ENCODE measurements at regions not wholly inside any gene's neighbourhood (a gene's known extent, or its start where the extent isn't known, plus 50 kb on each side); places are given as distances from the start of the nearest gene placed in this dataset.

DNA sequence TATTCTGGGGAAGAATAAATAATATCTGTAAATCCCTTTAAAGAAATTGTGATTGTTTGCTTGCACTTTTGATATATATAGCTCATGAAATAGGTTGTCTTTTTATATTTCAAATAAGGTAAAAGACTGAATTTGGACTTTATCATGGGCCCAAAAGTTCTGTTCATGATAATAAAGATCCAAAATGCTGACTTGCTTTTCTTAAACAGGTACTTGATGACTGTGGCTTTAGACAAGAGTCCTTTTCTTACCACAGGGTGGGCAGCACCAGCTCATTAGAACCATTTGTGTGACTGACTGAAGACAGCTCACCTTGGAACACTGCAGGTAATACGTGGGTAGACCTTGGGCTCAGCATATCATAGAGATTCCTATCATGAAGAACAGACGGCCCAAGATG, 432.6 kb downstream of the ETNK1 start:
- Histone ChIP-seq H3K4me1 (no peaks in the 10 kb centered on the region), H3K27ac (no peak overlapping the region), H3K36me3 (no peaks in the 10 kb centered on the region), H3K4me3 (no peak overlapping the region), H3K9me3 (no peaks in the 10 kb centered on the region), H3K27me3 (no peaks in the 10 kb centered on the region)
- intact Hi-C loops (cut with DNase I): loop anchor here (10.0 kb wide), 1 partner anchor 203 kb away; no protein-coding TSS in a partner anchor
- no peak for DNase-seq
- TF ChIP-seq, protein P1, sequence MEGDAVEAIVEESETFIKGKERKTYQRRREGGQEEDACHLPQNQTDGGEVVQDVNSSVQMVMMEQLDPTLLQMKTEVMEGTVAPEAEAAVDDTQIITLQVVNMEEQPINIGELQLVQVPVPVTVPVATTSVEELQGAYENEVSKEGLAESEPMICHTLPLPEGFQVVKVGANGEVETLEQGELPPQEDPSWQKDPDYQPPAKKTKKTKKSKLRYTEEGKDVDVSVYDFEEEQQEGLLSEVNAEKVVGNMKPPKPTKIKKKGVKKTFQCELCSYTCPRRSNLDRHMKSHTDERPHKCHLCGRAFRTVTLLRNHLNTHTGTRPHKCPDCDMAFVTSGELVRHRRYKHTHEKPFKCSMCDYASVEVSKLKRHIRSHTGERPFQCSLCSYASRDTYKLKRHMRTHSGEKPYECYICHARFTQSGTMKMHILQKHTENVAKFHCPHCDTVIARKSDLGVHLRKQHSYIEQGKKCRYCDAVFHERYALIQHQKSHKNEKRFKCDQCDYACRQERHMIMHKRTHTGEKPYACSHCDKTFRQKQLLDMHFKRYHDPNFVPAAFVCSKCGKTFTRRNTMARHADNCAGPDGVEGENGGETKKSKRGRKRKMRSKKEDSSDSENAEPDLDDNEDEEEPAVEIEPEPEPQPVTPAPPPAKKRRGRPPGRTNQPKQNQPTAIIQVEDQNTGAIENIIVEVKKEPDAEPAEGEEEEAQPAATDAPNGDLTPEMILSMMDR (IDR thresholded peaks at IDR 0.05): no peak
- no peak for TF ChIP-seq POLR2A (IDR thresholded peaks at IDR 0.05)
- 55 to 60% methylated on average over 2 of the region's 2 CpGs for WGBS, 2 donors

- TF ChIP-seq, protein P1 (IDR thresholded peaks at IDR 0.05): no peak
- TF ChIP-seq POLR2A (IDR thresholded peaks at IDR 0.05): no peak
- Histone ChIP-seq H3K4me1 (no peaks in the 10 kb centered on the region), H3K27ac (no peak overlapping the region), H3K27me3 (no peaks in the 10 kb centered on the region), H3K4me3 (no peak overlapping the region), H3K36me3 (no peaks in the 10 kb centered on the region), H3K9me3 (no peaks in the 10 kb centered on the region)
- WGBS, 2 donors: 76 to 81% methylated on average over 3 of the region's 3 CpGs
- intact Hi-C loops (cut with DNase I): no loop called here
- no peak for DNase-seq
Observed at GRCh38 chr12:23060161-23060560, 435.2 kb downstream of the ETNK1 start.

- TF ChIP-seq POLR2A (IDR thresholded peaks at IDR 0.05): no peak
- TF ChIP-seq, protein P1 (IDR thresholded peaks at IDR 0.05): no peak
- intact Hi-C loops (cut with DNase I): no loop called here
- no peaks in the 10 kb centered on the region for H3K36me3 ChIP-seq
- H3K4me1 ChIP-seq: no peaks in the 10 kb centered on the region
- H3K27ac ChIP-seq: no peak overlapping the region
- no peaks in the 10 kb centered on the region for H3K27me3 ChIP-seq
- H3K9me3 ChIP-seq: no peaks in the 10 kb centered on the region
- 54 to 59% methylated on average over 3 of the region's 3 CpGs for WGBS, 2 donors
- H3K4me3 ChIP-seq: no peak overlapping the region
- DNase-seq: no peak
Observed at GRCh38 chr12:23063206-23063605, 438.2 kb downstream of the ETNK1 start.

GRCh38 chr12:23066095-23066494, 441.1 kb downstream of the ETNK1 start:
- Histone ChIP-seq H3K4me3 (no peak overlapping the region), H3K36me3 (no peaks in the 10 kb centered on the region), H3K27me3 (no peaks in the 10 kb centered on the region), H3K9me3 (no peaks in the 10 kb centered on the region), H3K27ac (no peak overlapping the region), H3K4me1 (no peaks in the 10 kb centered on the region)
- intact Hi-C loops (cut with DNase I): no loop called here
- no peak for DNase-seq
- WGBS, 2 donors: 59 to 84% methylated on average over 1 of the region's 1 CpG
- TF ChIP-seq POLR2A (IDR thresholded peaks at IDR 0.05): no peak
- TF ChIP-seq, protein P1 (IDR thresholded peaks at IDR 0.05): no peak

GRCh38 chr12:23083267-23083666, 458.3 kb downstream of the ETNK1 start:
- WGBS, 2 donors: 36 to 37% methylated on average over 2 of the region's 2 CpGs
- Histone ChIP-seq H3K9me3 (no peaks in the 10 kb centered on the region), H3K4me3 (no peak overlapping the region), H3K27ac (no peak overlapping the region), H3K4me1 (peaks cover 0 to 7% (median 0%) of the 10 kb centered on the region in 3 donors), H3K27me3 (no peaks in the 10 kb centered on the region), H3K36me3 (no peaks in the 10 kb centered on the region)
- intact Hi-C loops (cut with DNase I): no loop called here
- no peak for DNase-seq
- TF ChIP-seq, protein P1 (IDR thresholded peaks at IDR 0.05): no peak
- TF ChIP-seq POLR2A (IDR thresholded peaks at IDR 0.05): no peak
